A549 (cell line): ENCODE measurements at regions not wholly inside any gene's neighbourhood (a gene's known extent, or its start where the extent isn't known, plus 50 kb on each side); places are given as distances from the start of the nearest gene placed in this dataset.
"Not testable (repeated sequence)": the region's sequence is repeated elsewhere in the genome, so short reads cannot be mapped to it uniquely, and the experiment has no call there.

Source experiments
- CEBPB ChIP-seq, 2 experiments: fragments of >200 bp in 1 of 2; sonication (Bioruptor Twin) in 1 of 2; formaldehyde crosslinking in 1 of 2; IDR thresholded peaks; 2 replicates each; pipeline ENCODE4 v1.6.1; 2012 to 2016
- MAZ ChIP-seq: fragments of 150-350 bp; IDR thresholded peaks from 2 replicates; pipeline ENCODE4 v1.6.1; 2014; ENCODE audit warnings: antibody characterized with exemption, low read depth, low read length, borderline replicate concordance
- RFX5 ChIP-seq: fragments of 450-650 bp; IDR thresholded peaks from 2 replicates; pipeline ENCODE4 v1.7.1; 2014; ENCODE audit warnings: antibody characterized with exemption, mild to moderate bottlenecking, moderate library complexity
- SMC3 ChIP-seq: fragments of >200 bp; sonication (Bioruptor Twin); formaldehyde crosslinking; IDR thresholded peaks from 3 replicates; pipeline ENCODE4 v1.6.1; 2018; ENCODE audit warnings: inconsistent platforms
- SREBF2 ChIP-seq: fragments of 450-650 bp; IDR thresholded peaks from 2 replicates; pipeline ENCODE4 v1.6.1; 2014; ENCODE audit warnings: mild to moderate bottlenecking, moderate library complexity
- ZFP36 ChIP-seq: fragments of 450-650 bp; IDR thresholded peaks from 2 replicates; pipeline ENCODE4 v1.6.1; 2014; ENCODE audit warnings: borderline replicate concordance; ENCODE audit not compliant: partially characterized antibody
- TF ChIP-seq, protein P1 (sequence below): IDR thresholded peaks from 2 replicates; pipeline ENCODE4 v1.6.1; 2012
- TF ChIP-seq, protein P2 (sequence below): fragments of >200 bp; sonication (Bioruptor Twin); formaldehyde crosslinking; IDR thresholded peaks from 3 replicates; pipeline ENCODE4 v1.5.1; 2016

DNA sequence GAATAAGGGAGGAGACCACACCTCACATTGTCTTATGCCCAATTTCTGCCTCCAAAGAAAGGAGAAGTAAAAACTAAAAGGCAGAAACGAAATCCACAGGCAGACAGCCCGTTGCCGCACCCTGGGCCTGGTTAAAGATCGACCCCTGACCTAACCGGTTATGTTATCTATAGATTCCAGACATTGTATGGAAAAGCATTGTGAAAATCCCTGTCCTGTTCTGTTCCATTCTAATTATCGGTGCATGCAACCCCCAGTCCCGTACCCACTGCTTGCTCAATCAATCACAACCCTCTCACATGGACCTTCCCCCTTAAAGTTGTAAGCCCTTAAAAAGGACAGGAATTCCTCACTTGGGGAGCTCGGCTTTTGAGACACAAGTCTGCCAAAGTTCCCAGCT is 117.1 kb upstream of the PPM1J start:
- TF ChIP-seq, protein P1, sequence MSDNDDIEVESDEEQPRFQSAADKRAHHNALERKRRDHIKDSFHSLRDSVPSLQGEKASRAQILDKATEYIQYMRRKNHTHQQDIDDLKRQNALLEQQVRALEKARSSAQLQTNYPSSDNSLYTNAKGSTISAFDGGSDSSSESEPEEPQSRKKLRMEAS = not testable (repeated sequence)
- not testable (repeated sequence) for TF ChIP-seq ZFP36; CEBPB (IDR thresholded peaks at IDR 0.05); SREBF2; SMC3; MAZ; RFX5
- TF ChIP-seq, protein P2, sequence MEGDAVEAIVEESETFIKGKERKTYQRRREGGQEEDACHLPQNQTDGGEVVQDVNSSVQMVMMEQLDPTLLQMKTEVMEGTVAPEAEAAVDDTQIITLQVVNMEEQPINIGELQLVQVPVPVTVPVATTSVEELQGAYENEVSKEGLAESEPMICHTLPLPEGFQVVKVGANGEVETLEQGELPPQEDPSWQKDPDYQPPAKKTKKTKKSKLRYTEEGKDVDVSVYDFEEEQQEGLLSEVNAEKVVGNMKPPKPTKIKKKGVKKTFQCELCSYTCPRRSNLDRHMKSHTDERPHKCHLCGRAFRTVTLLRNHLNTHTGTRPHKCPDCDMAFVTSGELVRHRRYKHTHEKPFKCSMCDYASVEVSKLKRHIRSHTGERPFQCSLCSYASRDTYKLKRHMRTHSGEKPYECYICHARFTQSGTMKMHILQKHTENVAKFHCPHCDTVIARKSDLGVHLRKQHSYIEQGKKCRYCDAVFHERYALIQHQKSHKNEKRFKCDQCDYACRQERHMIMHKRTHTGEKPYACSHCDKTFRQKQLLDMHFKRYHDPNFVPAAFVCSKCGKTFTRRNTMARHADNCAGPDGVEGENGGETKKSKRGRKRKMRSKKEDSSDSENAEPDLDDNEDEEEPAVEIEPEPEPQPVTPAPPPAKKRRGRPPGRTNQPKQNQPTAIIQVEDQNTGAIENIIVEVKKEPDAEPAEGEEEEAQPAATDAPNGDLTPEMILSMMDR = not testable (repeated sequence)
